ENCODE measurements at regions not wholly inside any gene's neighbourhood (a gene's known extent, or its start where the extent isn't known, plus 50 kb on each side); places are given as distances from the start of the nearest gene placed in this dataset.

GRCh38 chr16:86918637-86919036 lies 340.3 kb downstream of the FOXL1 start:
- H3K27me3 ChIP-seq (ENCODE audit: insufficient read depth, low read length) = no peaks in the 10 kb centered on the region
- H3K36me3 ChIP-seq (ENCODE audit: insufficient read depth, low read depth, low read length) = no peaks in the 10 kb centered on the region
- H3K9ac ChIP-seq (ENCODE audit: low read depth, low read length) = no peak overlapping the region
- H3K4me1 ChIP-seq (ENCODE audit: insufficient read depth, low read length) = no peaks in the 10 kb centered on the region
- no peak overlapping the region for H3K4me3 ChIP-seq (ENCODE audit: low read length)
- H3K9me3 ChIP-seq (ENCODE audit: insufficient read depth, low read depth, low read length) = peaks cover 11% of the 10 kb centered on the region
- no peak overlapping the region for H3K27ac ChIP-seq (ENCODE audit: low read length)

GRCh38 chr16:86919078-86919477 lies 340.7 kb downstream of the FOXL1 start:
- Histone ChIP-seq H3K9ac (ENCODE audit: low read depth, low read length) (no peak overlapping the region), H3K4me1 (ENCODE audit: insufficient read depth, low read length) (no peaks in the 10 kb centered on the region), H3K27me3 (ENCODE audit: insufficient read depth, low read length) (no peaks in the 10 kb centered on the region), H3K9me3 (ENCODE audit: insufficient read depth, low read depth, low read length) (peaks cover 11% of the 10 kb centered on the region), H3K4me3 (ENCODE audit: low read length) (no peak overlapping the region), H3K27ac (ENCODE audit: low read length) (no peak overlapping the region), H3K36me3 (ENCODE audit: insufficient read depth, low read depth, low read length) (no peaks in the 10 kb centered on the region)

- Histone ChIP-seq H3K27me3 (ENCODE audit: insufficient read depth, low read length) (no peaks in the 10 kb centered on the region), H3K9me3 (ENCODE audit: insufficient read depth, low read depth, low read length) (peaks cover 11% of the 10 kb centered on the region), H3K36me3 (ENCODE audit: insufficient read depth, low read depth, low read length) (no peaks in the 10 kb centered on the region), H3K4me1 (ENCODE audit: insufficient read depth, low read length) (no peaks in the 10 kb centered on the region), H3K9ac (ENCODE audit: low read depth, low read length) (no peak overlapping the region), H3K4me3 (ENCODE audit: low read length) (no peak overlapping the region), H3K27ac (ENCODE audit: low read length) (no peak overlapping the region)
Measured at GRCh38 chr16:86919578-86920305, 341.4 kb downstream of the FOXL1 start.

GRCh38 chr16:86921289-86921688 lies 342.9 kb downstream of the FOXL1 start:
- no peak overlapping the region for H3K4me3 ChIP-seq (ENCODE audit: low read length)
- H3K36me3 ChIP-seq (ENCODE audit: insufficient read depth, low read depth, low read length) = no peaks in the 10 kb centered on the region
- H3K9me3 ChIP-seq (ENCODE audit: insufficient read depth, low read depth, low read length) = peaks cover 11% of the 10 kb centered on the region
- no peaks in the 10 kb centered on the region for H3K4me1 ChIP-seq (ENCODE audit: insufficient read depth, low read length)
- H3K27ac ChIP-seq (ENCODE audit: low read length) = no peak overlapping the region
- H3K27me3 ChIP-seq (ENCODE audit: insufficient read depth, low read length) = no peaks in the 10 kb centered on the region
- H3K9ac ChIP-seq (ENCODE audit: low read depth, low read length) = no peak overlapping the region

- Histone ChIP-seq H3K27ac (ENCODE audit: low read length) (no peak overlapping the region), H3K27me3 (ENCODE audit: insufficient read depth, low read length) (no peaks in the 10 kb centered on the region), H3K9ac (ENCODE audit: low read depth, low read length) (no peak overlapping the region), H3K36me3 (ENCODE audit: insufficient read depth, low read depth, low read length) (no peaks in the 10 kb centered on the region), H3K4me1 (ENCODE audit: insufficient read depth, low read length) (no peaks in the 10 kb centered on the region), H3K4me3 (ENCODE audit: low read length) (no peak overlapping the region), H3K9me3 (ENCODE audit: insufficient read depth, low read depth, low read length) (peaks cover 11% of the 10 kb centered on the region)
Measured at GRCh38 chr16:86922311-86922710, 344.0 kb downstream of the FOXL1 start.

- H3K9ac ChIP-seq (ENCODE audit: low read depth, low read length) = no peak overlapping the region
- H3K9me3 ChIP-seq (ENCODE audit: insufficient read depth, low read depth, low read length) = peaks cover 11% of the 10 kb centered on the region
- H3K4me3 ChIP-seq (ENCODE audit: low read length) = no peak overlapping the region
- H3K27ac ChIP-seq (ENCODE audit: low read length) = no peak overlapping the region
- no peaks in the 10 kb centered on the region for H3K27me3 ChIP-seq (ENCODE audit: insufficient read depth, low read length)
- H3K4me1 ChIP-seq (ENCODE audit: insufficient read depth, low read length) = no peaks in the 10 kb centered on the region
- H3K36me3 ChIP-seq (ENCODE audit: insufficient read depth, low read depth, low read length) = no peaks in the 10 kb centered on the region
Measured at GRCh38 chr16:86923656-86924055, 345.3 kb downstream of the FOXL1 start.

GRCh38 chr16:86924537-86924936 lies 346.2 kb downstream of the FOXL1 start:
- no peak overlapping the region for H3K27ac ChIP-seq (ENCODE audit: low read length)
- H3K4me1 ChIP-seq (ENCODE audit: insufficient read depth, low read length) = no peaks in the 10 kb centered on the region
- no peak overlapping the region for H3K4me3 ChIP-seq (ENCODE audit: low read length)
- H3K27me3 ChIP-seq (ENCODE audit: insufficient read depth, low read length) = no peaks in the 10 kb centered on the region
- H3K9me3 ChIP-seq (ENCODE audit: insufficient read depth, low read depth, low read length) = peaks cover 11% of the 10 kb centered on the region
- no peaks in the 10 kb centered on the region for H3K36me3 ChIP-seq (ENCODE audit: insufficient read depth, low read depth, low read length)
- H3K9ac ChIP-seq (ENCODE audit: low read depth, low read length) = no peak overlapping the region

- Histone ChIP-seq H3K4me1 (ENCODE audit: insufficient read depth, low read length) (no peaks in the 10 kb centered on the region), H3K27me3 (ENCODE audit: insufficient read depth, low read length) (no peaks in the 10 kb centered on the region)
Measured at GRCh38 chr16:86925067-86925791, 346.9 kb downstream of the FOXL1 start.

GRCh38 chr16:86926181-86927094 lies 348.1 kb downstream of the FOXL1 start:
- Histone ChIP-seq H3K9ac (ENCODE audit: low read depth, low read length) (no peak overlapping the region), H3K27ac (ENCODE audit: low read length) (no peak overlapping the region), H3K4me3 (ENCODE audit: low read length) (no peak overlapping the region), H3K4me1 (ENCODE audit: insufficient read depth, low read length) (peaks cover 4% of the 10 kb centered on the region; the same call in 1 of the 2 replicates), H3K9me3 (ENCODE audit: insufficient read depth, low read depth, low read length) (peaks cover 3% of the 10 kb centered on the region; the same call in 1 of the 2 replicates), H3K36me3 (ENCODE audit: insufficient read depth, low read depth, low read length) (no peaks in the 10 kb centered on the region), H3K27me3 (ENCODE audit: insufficient read depth, low read length) (no peaks in the 10 kb centered on the region; the same call in 1 of the 2 replicates)

More at GRCh38 chr16:86925067-86925791, 346.9 kb downstream of the FOXL1 start:
- Histone ChIP-seq H3K9ac (ENCODE audit: low read depth, low read length) (no peak overlapping the region), H3K27ac (ENCODE audit: low read length) (no peak overlapping the region), H3K9me3 (ENCODE audit: insufficient read depth, low read depth, low read length) (peaks cover 11% of the 10 kb centered on the region), H3K4me3 (ENCODE audit: low read length) (no peak overlapping the region), H3K36me3 (ENCODE audit: insufficient read depth, low read depth, low read length) (no peaks in the 10 kb centered on the region)

GRCh38 chr16:86927699-86928098 lies 349.4 kb downstream of the FOXL1 start:
- Histone ChIP-seq H3K4me1 (ENCODE audit: insufficient read depth, low read length) (peaks cover 5% of the 10 kb centered on the region; the same call in 1 of the 2 replicates), H3K9ac (ENCODE audit: low read depth, low read length) (no peak overlapping the region), H3K4me3 (ENCODE audit: low read length) (no peak overlapping the region), H3K27ac (ENCODE audit: low read length) (no peak overlapping the region), H3K36me3 (ENCODE audit: insufficient read depth, low read depth, low read length) (no peaks in the 10 kb centered on the region), H3K9me3 (ENCODE audit: insufficient read depth, low read depth, low read length) (no peaks in the 10 kb centered on the region), H3K27me3 (ENCODE audit: insufficient read depth, low read length) (no peaks in the 10 kb centered on the region; the same call in 1 of the 2 replicates)

GRCh38 chr16:86928523-86929011 lies 350.2 kb downstream of the FOXL1 start:
- Histone ChIP-seq H3K27me3 (ENCODE audit: insufficient read depth, low read length) (no peaks in the 10 kb centered on the region; the same call in 1 of the 2 replicates), H3K4me3 (ENCODE audit: low read length) (no peak overlapping the region), H3K27ac (ENCODE audit: low read length) (no peak overlapping the region)

More at GRCh38 chr16:86928523-86929011, 350.2 kb downstream of the FOXL1 start:
- Histone ChIP-seq H3K9ac (ENCODE audit: low read depth, low read length) (no peak overlapping the region), H3K9me3 (ENCODE audit: insufficient read depth, low read depth, low read length) (no peaks in the 10 kb centered on the region; the same call in 1 of the 2 replicates), H3K36me3 (ENCODE audit: insufficient read depth, low read depth, low read length) (no peaks in the 10 kb centered on the region), H3K4me1 (ENCODE audit: insufficient read depth, low read length) (peaks cover 5% of the 10 kb centered on the region; the same call in 1 of the 2 replicates)
